RCC 7860 (cell line): ENCODE measurements at regions not wholly inside any gene's neighbourhood (a gene's known extent, or its start where the extent isn't known, plus 50 kb on each side); places are given as distances from the start of the nearest gene placed in this dataset.

ENCODE experiments used
- DNase-seq: peaks from one replicate; pipeline ENCODE4 v3.0.0-alpha.2; 2015; ENCODE audit warnings: low spot score
- FAIRE-seq: peaks from 2 replicates; lab custom pipeline; 2012; peaks lifted over from hg19 to GRCh38; lab: Jason Lieb, UNC

DNA sequence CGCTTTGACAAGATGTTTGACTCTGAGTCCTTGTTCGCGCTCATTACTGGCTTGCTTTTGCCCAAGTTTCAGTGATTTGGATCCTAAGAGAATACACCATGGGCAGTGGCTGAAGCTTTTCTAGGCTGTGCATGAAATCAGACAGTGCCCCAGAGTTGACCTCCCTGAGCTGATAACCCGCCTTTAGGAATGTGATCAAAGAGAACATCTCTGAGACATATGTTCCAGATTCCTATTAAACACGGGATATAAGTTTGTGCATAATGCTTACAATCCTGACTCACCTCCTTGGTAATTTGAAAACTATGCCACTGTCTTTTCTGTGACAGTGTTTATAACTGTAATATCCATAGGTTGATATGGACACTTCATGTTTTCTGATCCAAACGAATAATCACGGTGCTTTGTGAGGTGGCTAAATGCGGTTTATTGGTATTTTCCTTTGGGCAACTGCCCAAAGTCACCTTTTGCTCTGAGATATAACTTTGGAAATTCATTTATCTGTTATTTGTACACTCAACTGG is 732.9 kb downstream of the MTRR start:
- FAIRE-seq = no peak
- DNase-seq = no peak

- DNase-seq = no peak
- no peak for FAIRE-seq
Measured at GRCh38 chr5:8606231-8606630, 737.3 kb downstream of the MTRR start.

DNA sequence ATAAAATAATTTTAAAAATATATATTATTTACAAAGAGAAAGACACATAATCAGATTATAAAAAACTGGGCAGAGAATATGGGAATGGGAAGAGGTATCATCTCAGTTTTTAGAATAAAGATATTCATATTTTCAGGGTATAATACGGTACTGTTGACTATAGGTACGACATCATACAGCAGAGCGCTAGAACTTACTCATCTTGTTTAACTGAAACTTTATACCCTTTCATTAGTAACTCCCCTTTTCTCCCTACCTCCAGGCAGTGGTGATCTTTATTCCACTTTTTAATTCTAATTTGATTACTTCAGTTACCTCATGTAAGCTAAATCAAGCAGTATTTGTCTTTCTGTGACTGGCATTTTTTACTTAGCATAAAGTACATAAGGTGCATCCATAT is 742.1 kb downstream of the MTRR start:
- DNase-seq = no peak
- no peak for FAIRE-seq

DNA sequence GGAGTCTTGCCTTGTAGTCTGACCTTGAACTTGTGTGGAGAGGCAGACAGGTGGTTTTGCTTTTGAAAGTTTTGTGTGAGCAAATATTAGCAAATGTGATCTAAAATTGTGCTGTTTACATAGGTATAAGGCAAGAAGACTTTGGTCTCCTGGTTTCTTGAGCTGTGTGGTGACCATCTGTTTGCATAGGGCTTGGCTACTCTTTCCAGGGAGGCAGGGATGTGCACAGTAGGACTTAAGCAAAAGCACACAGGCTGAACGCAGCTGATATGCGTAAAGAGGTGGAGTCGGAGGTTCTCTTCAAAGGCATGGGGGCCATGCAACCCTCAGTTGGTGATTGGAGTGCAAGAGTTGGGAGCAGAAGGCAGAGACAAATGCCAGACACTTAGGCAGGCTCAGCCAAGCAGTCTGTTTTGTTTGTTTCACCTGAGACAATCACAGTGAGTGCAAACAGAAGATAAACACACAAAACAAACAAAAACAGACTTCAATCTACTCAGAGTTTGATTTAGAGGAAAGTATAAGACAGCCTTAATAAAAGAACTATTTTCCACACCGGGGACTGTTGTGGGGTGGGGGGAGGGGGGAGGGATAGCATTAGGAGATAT is 744.2 kb downstream of the MTRR start:
- DNase-seq = no peak
- no peak for FAIRE-seq

- FAIRE-seq (no peak), DNase-seq (no peak)
Measured at GRCh38 chr5:8615142-8615858, 746.4 kb downstream of the MTRR start.

- no peak for DNase-seq
- FAIRE-seq = no peak
Measured at GRCh38 chr5:8628521-8628920, 759.6 kb downstream of the MTRR start.

DNA sequence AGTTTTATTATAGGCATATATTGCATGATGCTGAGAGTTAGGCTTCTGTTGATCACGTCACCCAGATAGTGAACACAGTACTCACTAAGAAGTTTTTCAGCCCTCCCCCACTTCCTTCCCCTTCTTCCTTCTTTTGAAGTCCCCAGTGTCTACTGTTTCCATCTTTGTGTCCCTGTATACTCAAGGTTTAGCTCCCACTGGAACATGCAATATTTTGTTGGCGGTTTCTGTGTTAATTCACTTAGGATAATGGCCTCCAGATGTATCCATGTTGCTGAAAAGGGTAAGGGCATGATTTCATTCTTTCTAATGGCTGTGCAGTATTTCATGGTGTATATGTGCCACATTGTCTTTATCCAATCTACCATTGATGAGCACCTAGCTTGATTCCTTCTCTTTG is 764.3 kb downstream of the MTRR start:
- no peak for DNase-seq
- FAIRE-seq = no peak

GRCh38 chr5:8633696-8634095 is 764.7 kb downstream of the MTRR start:
- DNase-seq (peak; percentile 84), FAIRE-seq (peak; percentile 98)

- FAIRE-seq (no peak), DNase-seq (no peak)
Measured at GRCh38 chr5:8634219-8634618, 765.3 kb downstream of the MTRR start.

GRCh38 chr5:8641786-8642505 is 773.0 kb downstream of the MTRR start:
- DNase-seq (no peak), FAIRE-seq (no peak)

DNA sequence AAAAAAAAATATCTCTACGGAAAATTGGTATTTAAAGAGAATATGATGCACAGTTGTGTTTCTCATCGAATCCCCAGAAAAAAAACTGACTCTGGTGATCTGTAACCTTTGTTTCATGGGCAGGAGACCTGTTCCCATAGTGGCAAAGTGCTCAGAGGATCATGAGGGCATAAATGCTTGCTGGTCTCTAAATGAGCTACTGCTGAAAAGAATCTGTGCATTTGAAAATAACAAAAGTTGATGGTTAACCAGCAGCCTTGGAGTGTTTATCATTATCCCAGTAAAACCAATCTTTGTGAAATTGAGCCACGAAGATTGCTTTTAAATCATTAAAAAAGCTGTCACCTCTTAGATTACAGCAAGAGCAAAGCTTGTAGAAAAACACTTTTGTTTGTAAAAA is 775.4 kb downstream of the MTRR start:
- DNase-seq = no peak
- no peak for FAIRE-seq

GRCh38 chr5:8647111-8647510 is 778.2 kb downstream of the MTRR start:
- FAIRE-seq (no peak), DNase-seq (no peak)

- FAIRE-seq (peak; percentile 69), DNase-seq (peak; percentile 80)
Measured at GRCh38 chr5:8650186-8650585, 781.2 kb downstream of the MTRR start.

DNA sequence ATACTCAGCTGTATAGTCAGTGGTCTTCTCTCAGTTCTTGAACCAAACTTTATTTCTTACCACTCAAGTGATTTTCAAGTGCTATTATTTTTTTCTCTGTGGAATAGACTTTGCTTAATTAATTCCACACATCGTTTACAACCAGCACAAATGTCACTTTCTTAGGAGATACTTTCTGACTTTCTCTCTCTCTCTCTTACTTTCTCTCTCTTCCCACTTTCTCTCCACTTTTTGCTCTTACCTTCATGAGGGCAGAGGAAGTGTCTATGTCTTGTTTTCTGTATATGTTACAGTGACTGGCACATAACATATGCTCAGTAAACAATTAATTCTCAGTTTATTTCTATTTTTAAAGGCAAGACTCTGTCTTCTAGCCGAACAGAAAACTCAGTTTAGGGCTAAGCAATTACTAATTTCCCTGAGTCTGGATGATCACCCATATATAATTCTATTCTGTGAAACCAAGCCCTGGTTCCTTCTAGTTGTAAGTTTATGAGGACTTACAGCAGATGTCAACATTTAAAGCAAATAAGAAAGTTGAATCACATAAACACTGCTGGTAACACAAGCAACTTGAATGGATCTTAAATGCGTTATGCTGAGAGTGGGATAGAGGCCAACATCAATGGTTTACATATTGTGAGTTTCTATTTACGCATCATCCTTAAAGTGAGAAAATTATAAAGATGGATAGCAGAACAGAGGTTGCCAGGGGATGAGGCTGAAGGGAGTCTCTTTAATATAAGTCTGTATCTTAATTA is 791.4 kb downstream of the MTRR start:
- FAIRE-seq (no peak), DNase-seq (no peak)

DNA sequence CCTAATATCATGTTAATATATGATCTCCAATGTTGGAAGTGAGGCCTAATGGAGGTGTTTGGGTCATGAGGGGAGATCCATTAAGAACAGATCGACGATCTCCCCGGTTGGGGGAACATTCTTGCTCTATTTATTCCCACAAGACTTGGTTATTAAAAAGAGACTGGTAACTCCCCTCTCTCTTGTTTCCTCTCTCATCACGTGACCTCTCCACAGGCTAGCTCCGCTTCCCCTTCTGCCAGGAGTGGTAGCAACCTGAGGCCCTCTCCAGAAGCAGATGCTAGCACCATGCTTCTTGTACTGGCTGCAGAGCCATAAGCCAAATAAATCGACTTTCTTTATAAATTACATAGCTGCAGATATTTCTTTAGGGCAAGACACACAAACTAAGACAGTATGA is 794.4 kb downstream of the MTRR start:
- DNase-seq = no peak
- no peak for FAIRE-seq

DNA sequence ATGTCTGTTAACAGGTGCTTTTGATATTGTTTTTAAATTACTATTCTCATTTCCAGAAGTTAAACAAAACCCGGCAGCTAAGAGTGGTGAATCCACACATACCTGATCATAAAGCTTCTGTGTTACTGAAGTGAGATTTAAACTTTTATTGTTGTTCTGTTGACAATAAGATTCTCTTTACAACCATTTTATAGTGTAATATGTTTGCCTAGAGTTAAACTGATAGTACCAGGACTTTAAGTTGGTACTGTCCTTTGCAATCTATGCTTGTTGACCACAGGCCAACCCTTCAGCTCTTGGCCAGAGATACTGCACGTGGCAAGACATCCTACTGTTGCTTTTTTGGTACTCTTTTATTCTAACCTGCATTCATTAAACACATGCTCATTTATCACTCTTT is 806.2 kb downstream of the MTRR start:
- no peak for FAIRE-seq
- DNase-seq = no peak

DNA sequence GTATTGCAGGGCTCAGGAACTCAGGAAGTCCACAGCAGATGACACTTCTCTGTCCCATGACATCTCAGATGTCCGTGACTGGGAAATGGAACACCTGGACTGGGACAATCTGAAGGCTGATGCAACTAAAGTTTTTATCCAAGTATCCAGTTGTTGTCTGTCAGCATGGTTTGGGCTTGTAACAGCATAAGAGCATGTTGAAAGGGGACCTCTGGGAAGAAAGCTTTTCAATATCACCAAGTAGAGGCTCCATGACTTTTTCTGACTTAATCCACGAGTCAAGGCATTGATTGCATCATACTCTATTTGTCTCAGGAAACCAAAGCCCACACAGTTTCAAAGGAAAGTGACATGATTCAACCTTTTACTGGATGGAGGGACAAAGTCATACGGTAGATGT is 807.7 kb downstream of the MTRR start:
- FAIRE-seq = no peak
- DNase-seq = no peak

DNA sequence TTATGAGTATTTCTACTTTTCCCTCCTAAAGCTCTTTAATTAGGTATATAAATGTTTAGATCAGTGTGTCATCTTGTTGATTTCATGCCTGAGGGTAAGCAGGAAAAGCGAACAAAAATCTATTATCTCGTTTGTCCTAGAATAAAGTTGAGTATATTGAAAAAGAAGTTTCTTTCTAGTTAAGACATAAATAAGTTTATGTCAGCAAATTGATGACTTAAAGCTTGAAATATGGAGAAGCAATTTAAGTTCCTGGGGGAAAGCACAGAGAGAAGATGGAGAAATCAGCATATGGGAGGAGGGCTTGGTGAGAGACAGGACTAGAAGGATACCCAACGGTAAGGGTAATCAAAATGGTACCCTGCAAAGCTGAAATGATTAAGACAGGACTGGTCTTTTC is 813.4 kb downstream of the MTRR start:
- DNase-seq (no peak), FAIRE-seq (no peak)

- no peak for FAIRE-seq
- no peak for DNase-seq
Measured at GRCh38 chr5:8683496-8683895, 814.5 kb downstream of the MTRR start.

GRCh38 chr5:8685704-8686103 is 816.8 kb downstream of the MTRR start:
- DNase-seq (no peak), FAIRE-seq (no peak)

GRCh38 chr5:8686707-8687106 is 817.8 kb downstream of the MTRR start:
- FAIRE-seq (no peak), DNase-seq (no peak)
